Thyroid gland (tissue), 4 donors: ENCODE measurements at regions not wholly inside any gene's neighbourhood (a gene's known extent, or its start where the extent isn't known, plus 50 kb on each side); places are given as distances from the start of the nearest gene placed in this dataset.

Experiments
- DNase-seq, 2 donors: peaks; one replicate each; pipeline ENCODE4 v3.0.0-alpha.2; 2019
- H3K27ac ChIP-seq, 3 donors: fragments of 200-600 bp; sonication (generic); 1 replicate in 2 of 3; 2 replicates in 1 of 3; pipeline ENCODE4 v1.5.1; 2016 to 2019; ENCODE audit warnings: mild to moderate bottlenecking in 1 of 3, moderate library complexity in 1 of 3
- H3K27me3 ChIP-seq: fragments of 200-600 bp; sonication (generic); one replicate; pipeline ENCODE4 v1.5.1; 2019
- H3K36me3 ChIP-seq, 2 donors: fragments of 200-600 bp; sonication (generic); one replicate each; pipeline ENCODE4 v1.5.1; 2016 to 2019
- H3K4me1 ChIP-seq, 2 donors: fragments of 200-600 bp; sonication (generic); one replicate each; pipeline ENCODE4 v1.5.1; 2017 to 2019
- H3K4me3 ChIP-seq, 3 donors: fragments of 200-600 bp; sonication (generic); replicated peaks in 1 of 3; 1 replicate in 2 of 3; 2 replicates in 1 of 3; pipeline ENCODE4 v1.5.1; 2016; ENCODE audit warnings: mild to moderate bottlenecking in 1 of 3
- H3K9me3 ChIP-seq: fragments of 200-600 bp; sonication (generic); one replicate; pipeline ENCODE4 v1.5.1; 2017
- POLR2A ChIP-seq, 2 donors: fragments of 450-650 bp; IDR thresholded peaks; one replicate each; pipeline ENCODE4 v1.6.1; 2017; ENCODE audit warnings: antibody characterized with exemption in 2 of 2, mild to moderate bottlenecking in 2 of 2, moderate library complexity in 1 of 2
- WGBS, 2 donors: methylation state at CpG; one replicate each; pipeline ENCODE4 v1.1.5; 2017; 5-methylcytosine and 5-hydroxymethylcytosine counted together
- intact Hi-C: fragments of 100-400 bp; cut with DNase I; formaldehyde crosslinking; loops from one replicate; pipeline ENCODE4 v1.15.1; 2023
- TF ChIP-seq, protein P1 (sequence below), 6 experiments: fragments of 200-600 bp in 3 of 6; fragments of 450-650 bp in 3 of 6; sonication (generic) in 3 of 6; IDR thresholded peaks; one replicate each; pipeline ENCODE4 v1.5.1; 2016 to 2019; ENCODE audit warnings: antibody characterized with exemption in 6 of 6, mild to moderate bottlenecking in 2 of 6, inconsistent platforms in 1 of 6, moderate library complexity in 1 of 6

DNA sequence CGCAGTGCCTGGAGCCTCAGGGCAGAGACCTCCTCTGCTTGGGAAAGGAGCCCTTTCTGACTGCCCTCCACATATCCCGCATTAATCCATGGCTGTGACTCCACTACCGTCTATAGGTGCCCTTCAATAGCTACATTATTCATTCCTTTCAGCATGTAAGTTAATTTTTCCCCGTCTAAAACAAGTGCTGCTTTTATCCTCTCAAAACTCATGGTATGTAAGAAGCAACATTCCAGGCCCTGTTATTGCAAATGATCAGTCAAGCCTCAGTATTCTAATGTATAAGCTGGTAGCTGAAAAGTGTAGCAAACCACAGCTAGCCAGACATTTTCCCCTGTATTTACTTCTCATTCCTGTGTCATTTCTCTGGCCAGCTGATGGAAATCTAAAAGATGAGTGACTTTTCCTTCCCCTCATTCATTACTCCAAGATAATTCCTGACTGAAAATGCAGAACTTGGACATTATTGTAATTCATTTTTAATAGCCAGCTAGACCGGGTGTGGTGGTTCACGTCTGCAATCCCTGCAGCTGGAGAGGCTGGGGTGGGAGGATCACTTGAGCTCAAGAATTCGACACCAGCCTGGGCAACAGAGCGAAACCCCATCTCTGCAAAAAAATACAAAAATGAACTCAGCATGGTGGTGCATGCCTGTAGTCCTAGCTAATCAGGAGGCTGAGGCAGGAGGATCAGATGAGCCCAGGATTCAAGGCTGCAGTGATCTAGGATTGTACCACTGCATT lies 88.5 kb upstream of the SOD1 start:
- TF ChIP-seq, protein P1, sequence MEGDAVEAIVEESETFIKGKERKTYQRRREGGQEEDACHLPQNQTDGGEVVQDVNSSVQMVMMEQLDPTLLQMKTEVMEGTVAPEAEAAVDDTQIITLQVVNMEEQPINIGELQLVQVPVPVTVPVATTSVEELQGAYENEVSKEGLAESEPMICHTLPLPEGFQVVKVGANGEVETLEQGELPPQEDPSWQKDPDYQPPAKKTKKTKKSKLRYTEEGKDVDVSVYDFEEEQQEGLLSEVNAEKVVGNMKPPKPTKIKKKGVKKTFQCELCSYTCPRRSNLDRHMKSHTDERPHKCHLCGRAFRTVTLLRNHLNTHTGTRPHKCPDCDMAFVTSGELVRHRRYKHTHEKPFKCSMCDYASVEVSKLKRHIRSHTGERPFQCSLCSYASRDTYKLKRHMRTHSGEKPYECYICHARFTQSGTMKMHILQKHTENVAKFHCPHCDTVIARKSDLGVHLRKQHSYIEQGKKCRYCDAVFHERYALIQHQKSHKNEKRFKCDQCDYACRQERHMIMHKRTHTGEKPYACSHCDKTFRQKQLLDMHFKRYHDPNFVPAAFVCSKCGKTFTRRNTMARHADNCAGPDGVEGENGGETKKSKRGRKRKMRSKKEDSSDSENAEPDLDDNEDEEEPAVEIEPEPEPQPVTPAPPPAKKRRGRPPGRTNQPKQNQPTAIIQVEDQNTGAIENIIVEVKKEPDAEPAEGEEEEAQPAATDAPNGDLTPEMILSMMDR (IDR thresholded peaks at IDR 0.05), result no peak
- TF ChIP-seq POLR2A (IDR thresholded peaks at IDR 0.05), result no peak
- Histone ChIP-seq H3K4me1 (no peaks in the 10 kb centered on the region), H3K27me3 (no peaks in the 10 kb centered on the region), H3K4me3 (no peak overlapping the region), H3K27ac (no peak overlapping the region), H3K9me3 (no peaks in the 10 kb centered on the region), H3K36me3 (no peaks in the 10 kb centered on the region)
- whole genome bisulfite sequencing, 2 donors, result 59 to 73% methylated on average over 8 of the region's 8 CpGs
- no peak for DNase-seq
- intact Hi-C loops, result no loop called here

DNA sequence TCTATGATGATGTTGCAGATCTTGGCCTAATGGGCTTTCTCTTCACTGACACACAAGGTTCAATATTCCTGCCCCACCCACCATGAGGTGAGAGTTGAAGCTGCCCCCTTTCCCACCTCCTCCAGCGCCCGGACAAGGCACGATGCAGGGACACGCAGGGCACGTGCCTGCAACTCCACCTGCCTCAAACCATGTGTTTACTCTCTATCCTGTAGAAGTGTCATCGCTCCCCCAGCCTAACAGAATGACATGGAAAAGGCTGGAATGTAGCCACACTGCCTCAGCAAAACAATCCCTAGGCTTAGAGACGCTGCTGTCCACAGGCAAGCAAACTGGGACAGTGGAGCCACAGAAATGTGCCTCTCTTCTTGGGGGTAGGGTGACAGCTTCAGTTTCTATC lies 92.9 kb upstream of the SOD1 start:
- no peak for DNase-seq
- intact Hi-C loops, result no loop called here
- WGBS, 2 donors, result 80 to 85% methylated on average over 7 of the region's 7 CpGs
- H3K4me1 ChIP-seq, result no peaks in the 10 kb centered on the region
- no peaks in the 10 kb centered on the region for H3K36me3 ChIP-seq
- H3K4me3 ChIP-seq, result no peak overlapping the region
- TF ChIP-seq, protein P1 (IDR thresholded peaks at IDR 0.05), result no peak
- no peak for TF ChIP-seq POLR2A (IDR thresholded peaks at IDR 0.05)
- H3K9me3 ChIP-seq, result no peaks in the 10 kb centered on the region
- no peaks in the 10 kb centered on the region for H3K27me3 ChIP-seq
- H3K27ac ChIP-seq, result no peak overlapping the region

DNA sequence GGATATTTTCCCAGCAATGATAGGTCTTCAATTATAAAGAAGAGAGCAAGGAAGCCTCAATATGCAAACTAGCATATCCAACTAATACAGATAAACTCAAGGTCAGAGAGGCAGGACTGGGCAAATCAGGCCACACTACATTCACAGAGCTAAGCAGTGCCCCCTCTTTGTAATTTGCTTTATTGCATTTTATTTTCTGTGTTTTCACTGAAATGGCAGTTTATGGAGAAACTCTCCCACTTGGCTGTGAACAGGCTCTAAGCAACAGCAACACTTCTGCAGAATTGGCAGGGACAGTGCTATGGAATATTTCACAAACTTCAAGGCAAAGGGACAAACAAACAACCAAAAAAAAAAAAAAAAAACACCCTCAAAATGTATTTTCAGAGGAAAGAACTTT lies 93.4 kb upstream of the SOD1 start:
- Histone ChIP-seq H3K36me3 (no peaks in the 10 kb centered on the region), H3K27me3 (no peaks in the 10 kb centered on the region), H3K9me3 (no peaks in the 10 kb centered on the region), H3K4me1 (no peaks in the 10 kb centered on the region), H3K27ac (no peak overlapping the region), H3K4me3 (no peak overlapping the region)
- no peak for DNase-seq
- TF ChIP-seq, protein P1 (IDR thresholded peaks at IDR 0.05), result no peak
- no peak for TF ChIP-seq POLR2A (IDR thresholded peaks at IDR 0.05)
- intact Hi-C loops, result no loop called here

DNA sequence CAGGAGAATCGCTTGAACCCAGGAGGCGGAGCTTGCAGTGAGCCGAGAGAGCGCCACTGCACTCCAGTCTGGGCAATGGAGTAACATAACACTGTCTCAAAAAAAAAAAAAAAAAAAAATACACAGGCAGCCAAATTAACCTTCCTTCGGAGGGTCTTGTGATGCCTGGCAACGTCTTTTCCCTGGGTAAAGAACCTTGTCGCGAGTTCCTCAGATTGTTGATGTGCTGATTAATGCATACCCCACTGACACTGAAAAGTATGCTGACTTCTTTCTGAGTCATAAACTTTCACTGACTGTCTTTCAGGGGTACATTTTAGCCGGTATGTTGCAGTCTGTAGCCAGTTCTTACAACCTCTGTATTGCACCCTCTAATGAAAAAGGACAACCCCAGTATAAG lies 95.1 kb upstream of the SOD1 start:
- Histone ChIP-seq H3K9me3 (no peaks in the 10 kb centered on the region), H3K4me1 (peaks cover 0 to 5% of the 10 kb centered on the region in 2 donors), H3K36me3 (no peaks in the 10 kb centered on the region), H3K27me3 (no peaks in the 10 kb centered on the region), H3K4me3 (no peak overlapping the region), H3K27ac (no peak overlapping the region)
- intact Hi-C loops, result no loop called here
- DNase-seq, result no peak
- 75 to 87% methylated on average over 9 of the region's 9 CpGs for WGBS, 2 donors
- TF ChIP-seq, protein P1 (IDR thresholded peaks at IDR 0.05), result no peak
- no peak for TF ChIP-seq POLR2A (IDR thresholded peaks at IDR 0.05)

DNA sequence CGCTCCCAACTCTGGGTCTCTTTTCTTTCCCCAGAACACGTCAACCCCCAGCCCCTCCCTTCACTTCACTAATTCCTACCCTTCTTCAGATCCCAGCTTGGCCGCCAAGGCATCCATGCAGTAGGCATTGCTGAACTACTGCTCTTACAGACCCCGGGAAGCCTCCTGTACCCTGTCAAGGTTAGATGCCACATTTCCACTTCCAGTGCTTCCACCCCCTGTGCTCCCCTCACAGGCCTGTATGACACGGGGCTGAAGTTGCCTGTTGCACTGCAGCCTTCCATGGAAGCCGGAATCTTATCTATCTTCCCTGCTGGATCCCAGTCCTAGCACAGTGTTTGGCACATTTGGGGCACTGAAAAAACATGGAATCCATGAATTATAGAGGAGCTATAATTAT lies 99.0 kb upstream of the SOD1 start:
- no peaks in the 10 kb centered on the region for H3K9me3 ChIP-seq
- DNase-seq, result no peak
- peaks cover 0 to 24% of the 10 kb centered on the region in 2 donors for H3K4me1 ChIP-seq
- 90 to 91% methylated on average over 6 of the region's 6 CpGs for WGBS, 2 donors
- H3K36me3 ChIP-seq, result no peaks in the 10 kb centered on the region
- intact Hi-C loops, result no loop called here
- H3K27me3 ChIP-seq, result peaks cover 7% of the 10 kb centered on the region
- no peak overlapping the region for H3K4me3 ChIP-seq
- no peak overlapping the region for H3K27ac ChIP-seq
- TF ChIP-seq, protein P1 (IDR thresholded peaks at IDR 0.05), result no peak
